ENCODE measurements at regions not wholly inside any gene's neighbourhood (a gene's known extent, or its start where the extent isn't known, plus 50 kb on each side); places are given as distances from the start of the nearest gene placed in this dataset.
"Not testable (repeated sequence)": the region's sequence is repeated elsewhere in the genome, so short reads cannot be mapped to it uniquely, and the experiment has no call there.

DNA sequence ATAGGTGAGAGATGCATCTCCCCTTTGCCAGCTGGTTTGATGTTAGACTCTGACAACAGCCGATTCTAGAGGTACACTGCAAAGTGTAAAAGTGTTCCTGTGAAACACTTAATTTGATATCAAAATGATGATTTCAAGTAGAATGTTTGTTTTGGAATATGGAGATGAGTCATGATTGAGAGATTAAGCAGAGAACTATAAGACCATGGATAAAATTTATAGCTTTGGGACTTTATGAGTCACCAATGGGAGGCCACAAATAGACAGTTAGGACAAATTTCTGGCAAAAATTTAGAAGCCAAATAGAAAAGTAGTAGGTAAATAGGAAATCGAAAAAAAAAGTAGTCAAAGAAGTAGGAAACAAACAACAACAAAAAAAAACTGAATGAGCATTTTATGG is 672.5 kb downstream of the NSUN3 start:
- DNase-seq: no peak

DNA sequence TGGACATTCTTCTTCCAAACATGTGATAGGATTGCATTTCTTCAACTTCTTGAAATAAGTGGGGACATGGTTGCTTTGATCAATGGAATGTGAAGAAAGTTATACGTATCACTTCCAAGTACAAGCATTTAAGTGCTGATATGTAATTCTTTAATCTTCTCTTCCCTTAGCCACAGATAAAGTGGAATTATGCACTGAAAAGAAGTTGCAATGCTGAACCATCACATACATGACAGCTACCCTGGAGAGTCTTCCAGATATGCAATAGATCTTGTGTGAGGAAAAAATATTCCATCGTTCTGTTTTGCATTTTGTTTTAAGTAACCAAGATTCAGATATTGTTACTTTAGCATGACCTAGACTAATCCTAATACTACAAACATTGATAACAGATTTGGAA is 674.3 kb downstream of the NSUN3 start:
- DNase-seq: no peak

DNA sequence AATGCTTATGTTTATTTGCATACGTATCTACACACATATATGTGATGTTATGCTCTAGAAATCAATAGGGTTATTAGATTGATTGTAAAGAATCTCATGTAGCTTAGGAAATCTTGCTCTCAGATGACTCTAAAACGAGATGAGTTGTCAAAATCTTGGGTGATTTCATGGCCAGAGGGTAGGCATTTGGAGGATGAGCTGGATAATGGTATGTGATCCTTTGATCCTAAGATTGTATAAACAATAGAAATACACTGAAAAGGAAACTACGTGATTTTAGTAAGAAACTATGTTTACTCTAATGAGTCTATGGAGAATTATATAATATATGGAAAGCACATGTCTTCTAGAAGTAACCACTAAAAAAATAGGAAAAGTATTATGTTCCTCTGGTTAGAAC is 676.6 kb downstream of the NSUN3 start:
- DNase-seq: no peak

DNA sequence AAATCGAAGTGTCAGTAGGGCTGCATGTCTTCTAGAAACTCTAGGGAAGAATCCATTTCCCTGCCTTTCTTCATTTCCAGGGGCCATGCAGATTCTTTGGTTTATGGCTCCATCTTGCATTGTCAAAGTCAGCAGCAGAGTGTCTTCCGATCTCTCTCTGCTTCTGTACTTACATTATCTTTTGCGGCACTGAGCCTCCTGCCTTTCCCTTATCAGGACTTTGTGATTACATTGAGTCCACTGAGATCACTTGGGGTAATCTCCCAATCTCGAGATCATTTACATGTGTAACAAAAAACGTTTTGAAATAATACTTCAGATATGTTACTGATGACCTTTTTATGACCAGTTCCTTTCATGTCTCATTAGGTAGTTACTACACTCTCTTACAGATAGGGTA is 695.9 kb downstream of the NSUN3 start:
- DNase-seq: no peak

DNA sequence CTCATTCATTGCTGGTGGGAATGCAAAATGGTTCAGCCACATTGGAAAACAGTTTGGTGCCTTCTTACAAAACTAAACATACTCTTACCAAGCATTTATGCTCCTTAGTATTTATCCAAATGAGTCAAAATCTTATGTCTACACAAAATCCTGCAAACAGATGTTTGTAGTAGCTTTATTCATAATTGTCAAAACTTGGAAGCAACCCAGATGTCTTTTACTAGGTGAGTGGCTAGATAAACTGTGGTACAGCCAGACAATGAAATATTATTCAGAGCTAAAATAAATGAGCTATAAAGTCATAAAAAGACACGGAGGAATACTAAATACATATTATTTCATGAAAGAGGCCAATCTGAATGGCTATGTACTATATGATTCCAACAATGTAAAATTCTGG is 709.5 kb downstream of the NSUN3 start:
- DNase-seq: no peak

DNA sequence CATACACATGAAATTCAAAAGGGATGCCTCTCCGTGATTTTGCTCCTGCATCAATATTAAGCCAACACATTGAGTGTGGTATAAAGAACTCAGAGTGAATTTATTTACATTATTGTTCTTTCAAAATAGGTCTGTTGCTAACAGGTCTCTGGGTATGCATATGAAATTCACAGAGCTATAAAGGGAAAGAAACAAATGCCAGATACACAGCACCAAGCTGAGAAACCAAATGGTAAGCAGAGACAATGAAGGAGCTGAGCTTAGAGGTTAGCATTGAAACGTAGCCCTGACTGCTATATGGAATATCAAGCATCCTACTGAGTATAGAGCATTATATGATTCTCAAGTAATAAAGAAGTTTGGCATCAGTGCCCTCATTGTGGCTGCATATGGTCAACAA is 712.9 kb downstream of the NSUN3 start:
- DNase-seq: no peak

DNA sequence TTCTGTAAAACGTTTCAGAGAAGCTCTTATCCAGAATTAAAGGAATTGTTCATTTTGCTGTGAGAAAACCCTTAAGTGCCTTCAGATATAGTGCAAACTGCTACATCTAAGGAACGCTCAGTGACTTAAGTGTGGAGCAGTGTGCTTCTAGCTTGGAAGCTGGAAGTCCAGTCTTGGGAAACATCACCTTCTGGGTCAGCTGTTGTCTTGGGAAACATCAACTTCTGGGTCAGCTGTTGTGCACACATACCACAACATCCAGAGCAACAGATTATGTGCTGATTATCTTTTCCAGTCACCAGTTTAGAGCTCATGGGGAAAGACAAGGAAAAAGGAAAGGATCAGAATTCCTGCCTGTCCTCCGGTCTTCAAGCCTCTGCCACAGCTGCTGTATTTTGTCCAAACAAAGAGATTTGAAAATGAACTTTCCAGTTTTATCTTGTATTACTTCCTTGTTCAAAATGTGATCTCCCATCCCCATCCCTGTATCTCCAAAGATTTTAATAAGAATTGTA is 713.6 kb downstream of the NSUN3 start:
- no peak for DNase-seq

DNA sequence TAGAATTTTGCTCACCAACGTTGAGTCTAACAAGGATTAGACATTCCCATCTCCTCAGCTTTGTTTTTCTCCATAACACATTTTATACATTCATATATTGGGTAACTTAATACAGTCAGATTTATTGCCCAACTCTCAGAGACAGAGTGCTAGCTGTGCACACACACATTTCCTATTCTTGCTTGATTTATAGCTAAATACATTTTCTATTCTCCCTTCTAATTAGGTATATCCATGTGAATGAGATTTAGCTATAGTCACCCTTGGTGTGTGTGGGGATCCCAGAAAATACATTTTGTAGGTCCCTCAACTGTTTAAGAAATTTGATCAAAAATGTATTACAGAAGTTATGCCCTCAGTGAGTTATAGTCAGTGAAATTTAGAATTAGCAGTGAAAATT is 715.4 kb downstream of the NSUN3 start:
- no peak for DNase-seq

DNA sequence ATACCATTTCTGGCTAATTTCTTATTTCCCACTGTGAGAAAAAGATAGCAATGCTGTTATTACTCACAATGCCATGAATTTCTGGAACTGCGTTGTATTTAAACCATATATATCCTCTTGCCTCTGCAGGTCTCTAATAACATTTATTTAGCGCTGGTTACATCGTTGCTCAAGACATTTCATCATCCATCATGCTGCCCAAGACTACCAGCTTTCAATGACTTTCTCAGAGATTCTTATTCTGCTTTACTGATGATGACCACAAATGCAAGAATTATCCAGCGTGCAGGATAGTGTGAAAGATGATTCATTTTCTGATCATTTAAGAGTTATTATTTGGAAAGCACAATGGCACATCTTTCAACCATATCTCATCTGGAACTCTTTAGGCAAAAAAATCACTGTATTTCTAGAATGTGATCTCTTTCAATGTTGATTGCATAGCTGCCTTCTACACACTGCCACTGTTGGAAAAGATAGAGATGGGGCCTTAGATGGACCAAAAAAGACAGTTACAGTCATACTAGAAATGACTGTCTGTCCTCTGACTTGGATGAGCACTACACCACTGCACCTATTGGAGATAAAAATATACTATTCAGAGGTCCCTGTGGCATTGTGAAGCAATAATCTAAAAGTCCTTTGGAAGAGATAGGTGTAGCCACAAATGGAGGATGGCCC is 716.1 kb downstream of the NSUN3 start:
- DNase-seq: no peak

DNA sequence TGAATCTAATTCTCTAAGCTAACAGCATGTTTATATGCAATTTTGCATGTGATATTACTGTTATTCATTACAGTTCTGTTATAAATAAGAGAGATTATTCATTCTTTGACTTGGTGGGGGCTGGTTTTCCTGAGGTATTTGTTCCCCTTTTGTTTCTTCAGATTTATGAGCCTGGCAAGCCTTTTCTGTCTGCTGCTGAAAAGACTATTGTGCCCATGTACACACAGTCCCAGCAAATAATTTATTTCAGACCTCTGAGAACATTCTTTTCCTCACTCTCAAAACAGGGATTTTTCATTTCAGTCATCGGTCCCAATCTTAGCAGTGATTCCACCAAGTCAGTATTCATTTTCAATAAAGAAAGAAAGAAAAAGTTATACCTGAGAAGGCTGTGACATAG is 716.8 kb downstream of the NSUN3 start:
- DNase-seq: no peak

DNA sequence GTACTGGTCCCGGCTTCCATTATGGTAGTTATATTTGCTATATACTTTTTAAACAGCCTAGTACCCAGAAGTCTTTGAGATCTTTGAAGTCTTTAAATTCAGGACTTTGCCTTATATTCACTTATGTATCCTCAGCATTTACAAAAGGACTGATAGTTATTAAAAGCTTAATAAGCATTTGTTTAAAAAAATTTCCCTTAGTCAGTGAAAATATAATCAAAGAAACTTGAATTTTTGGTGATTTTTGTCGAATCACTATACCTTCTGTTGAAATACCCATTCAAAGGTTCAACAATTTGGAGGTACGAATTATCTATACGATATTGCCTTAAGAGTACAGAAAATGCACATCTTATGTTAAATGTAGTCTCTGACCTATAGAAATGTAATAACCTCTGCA is 721.4 kb downstream of the NSUN3 start:
- no peak for DNase-seq

DNA sequence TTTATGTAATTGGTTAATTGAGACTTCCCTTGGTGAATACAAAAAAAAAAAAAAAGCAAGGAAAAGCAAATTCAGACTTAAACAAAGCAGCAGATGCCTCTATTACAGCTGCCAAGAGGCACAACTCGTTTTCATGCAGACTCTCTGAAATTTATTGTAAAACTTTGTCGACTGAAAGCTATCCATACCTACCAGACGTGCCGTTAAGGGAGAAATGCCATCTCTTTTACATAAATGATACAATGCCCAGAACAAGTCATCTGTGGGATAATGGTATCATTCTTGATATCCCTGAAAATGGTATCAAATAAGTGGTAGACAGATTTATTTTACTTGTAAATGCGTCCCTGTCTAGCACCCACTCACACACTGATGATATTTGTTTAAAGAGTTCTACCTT is 724.2 kb downstream of the NSUN3 start:
- DNase-seq: no peak

DNA sequence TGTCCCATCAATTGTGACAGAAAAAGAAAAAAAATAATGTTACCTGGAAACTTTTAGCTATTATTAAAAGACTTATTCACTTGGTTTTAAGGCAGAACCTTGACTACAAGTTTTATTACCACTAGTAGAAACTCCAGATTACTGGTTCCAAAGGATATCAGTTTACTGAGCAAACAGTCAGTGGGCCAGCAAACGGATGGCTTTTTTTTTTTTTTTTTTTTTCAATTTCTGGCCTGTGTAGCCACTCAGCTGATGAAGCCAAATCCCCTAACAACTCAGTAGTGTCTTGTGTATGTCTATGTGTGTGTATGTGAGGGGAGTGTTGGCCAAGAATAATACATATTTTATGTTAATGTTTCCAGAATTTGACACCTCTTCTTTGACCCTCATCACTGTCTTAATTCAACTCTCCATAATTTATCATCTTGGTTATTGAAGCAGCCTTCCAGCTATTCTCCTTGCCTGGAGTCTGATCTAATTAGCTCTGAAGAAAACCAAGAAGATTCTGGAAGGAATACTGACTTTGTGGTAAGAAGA is 724.9 kb downstream of the NSUN3 start:
- DNase-seq: no peak

DNA sequence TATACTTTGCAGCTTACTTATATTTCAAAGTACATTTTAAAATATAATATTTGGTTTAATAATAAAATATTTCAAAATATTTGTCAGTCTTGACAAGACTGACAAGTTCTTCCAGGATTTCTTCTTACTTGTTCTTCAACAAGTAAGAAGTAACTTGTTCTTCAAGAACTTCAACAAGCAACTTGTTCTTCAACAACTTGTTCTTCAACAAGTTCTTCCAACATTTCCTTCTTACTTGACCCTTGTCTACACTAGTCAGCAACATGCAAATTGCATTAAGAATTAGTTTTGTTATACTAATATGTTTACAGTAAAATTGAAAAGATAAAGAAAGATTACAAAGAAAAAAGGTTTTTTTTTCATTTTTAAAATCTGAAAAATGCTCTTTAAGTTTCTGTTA is 731.7 kb downstream of the NSUN3 start:
- no peak for DNase-seq

DNA sequence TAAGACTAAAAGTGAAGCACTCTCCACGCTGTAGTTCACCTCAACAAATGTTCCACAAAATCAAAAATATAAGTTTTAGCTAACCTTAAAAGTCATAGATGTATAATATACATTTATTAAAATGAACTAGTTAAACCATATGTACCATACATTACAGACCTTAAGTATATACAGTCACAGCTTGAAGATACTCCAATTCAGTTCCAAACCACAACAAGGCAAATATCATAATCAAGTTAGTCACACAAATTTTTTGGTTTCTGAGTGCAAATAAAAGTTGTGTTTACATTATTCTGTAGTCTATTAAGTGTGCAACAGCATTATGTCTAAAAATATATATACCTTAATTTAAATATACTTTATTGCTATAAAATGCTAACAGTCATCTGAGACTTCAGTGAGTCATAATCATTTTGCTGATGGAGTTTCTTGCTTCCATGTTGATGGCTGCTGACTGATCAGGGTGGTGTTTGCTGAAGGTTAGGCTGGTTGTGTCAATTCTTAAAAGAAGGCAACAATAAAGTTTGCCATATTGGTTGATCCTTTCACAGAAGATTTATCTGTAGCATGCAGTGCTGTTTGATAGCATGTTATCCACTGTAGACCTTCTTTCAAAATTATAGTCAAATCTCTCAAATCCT is 736.7 kb downstream of the NSUN3 start:
- no peak for DNase-seq

DNA sequence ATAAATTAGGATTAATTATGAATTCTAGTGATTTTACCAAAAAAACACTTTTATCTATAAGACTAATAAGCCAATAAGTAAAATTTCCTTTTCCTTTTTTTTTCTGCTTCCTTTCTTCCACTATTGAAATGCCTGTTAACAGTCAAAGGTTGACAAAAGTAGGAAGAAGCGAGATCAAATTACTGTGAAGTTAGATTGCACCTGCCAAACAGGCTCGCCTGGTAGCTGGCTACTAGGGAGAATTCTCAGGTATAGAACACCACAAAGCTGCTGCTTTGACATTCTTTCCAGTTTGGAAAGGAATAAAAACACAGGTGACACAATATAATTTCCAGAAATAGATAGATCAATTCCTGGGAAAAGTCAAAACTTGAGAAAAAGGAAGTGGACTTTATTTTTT is 749.0 kb downstream of the NSUN3 start:
- DNase-seq: no peak

DNA sequence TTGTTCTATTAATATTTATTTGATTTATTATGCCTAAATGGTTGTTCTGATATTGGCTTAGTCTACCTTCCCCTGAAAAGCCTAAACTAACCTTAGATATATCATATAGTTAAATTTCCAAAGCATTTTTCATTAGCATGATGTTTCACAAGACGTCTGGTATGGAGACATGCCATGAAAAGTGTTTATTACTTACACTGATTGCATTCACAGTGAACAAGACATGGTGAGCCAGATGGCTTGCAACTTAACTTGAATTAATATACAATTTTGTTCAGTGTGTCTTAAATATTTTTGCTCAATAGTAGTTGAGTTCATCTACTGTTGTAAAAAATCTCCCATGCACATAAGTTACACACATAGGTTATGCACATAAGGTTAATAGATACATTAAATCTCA is 758.4 kb downstream of the NSUN3 start:
- no peak for DNase-seq

DNA sequence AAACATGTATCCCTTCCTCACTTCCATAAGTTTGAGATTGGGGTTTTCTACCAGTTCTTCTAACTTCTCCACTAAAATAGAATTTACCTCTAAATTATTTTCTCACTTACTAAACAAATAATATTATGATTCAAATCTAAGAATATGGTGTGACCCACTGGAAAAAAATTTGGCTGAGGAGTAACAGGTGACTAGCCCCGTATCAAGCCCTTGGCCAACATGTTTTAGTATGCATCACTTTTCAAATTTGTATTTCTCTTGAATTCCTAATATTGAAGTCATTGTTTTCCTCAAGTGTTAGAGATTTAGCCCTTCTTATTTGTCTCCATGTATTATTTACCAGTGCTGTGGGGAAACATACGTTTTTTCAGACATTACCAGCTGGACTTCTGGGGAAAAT is 759.4 kb downstream of the NSUN3 start:
- no peak for DNase-seq

DNA sequence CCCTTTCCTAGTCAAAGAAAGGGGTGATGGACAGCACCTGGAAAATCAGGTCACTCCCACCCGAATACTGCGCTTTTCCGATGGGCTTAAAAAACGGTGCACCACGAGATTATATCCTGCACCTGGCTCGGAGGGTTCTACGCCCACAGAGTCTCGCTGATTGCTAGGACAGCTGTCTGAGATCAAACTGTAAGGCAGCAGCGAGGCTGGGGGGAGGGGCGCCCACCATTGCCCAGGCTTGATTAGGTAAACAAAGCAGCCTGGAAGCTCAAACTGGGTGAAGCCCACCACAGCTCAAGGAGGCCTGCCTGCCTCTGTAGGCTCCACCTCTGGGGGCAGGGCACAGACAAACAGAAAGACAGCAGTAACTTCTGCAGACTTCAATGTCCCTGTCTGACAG is 783.4 kb downstream of the NSUN3 start:
- not testable (repeated sequence) for DNase-seq

DNA sequence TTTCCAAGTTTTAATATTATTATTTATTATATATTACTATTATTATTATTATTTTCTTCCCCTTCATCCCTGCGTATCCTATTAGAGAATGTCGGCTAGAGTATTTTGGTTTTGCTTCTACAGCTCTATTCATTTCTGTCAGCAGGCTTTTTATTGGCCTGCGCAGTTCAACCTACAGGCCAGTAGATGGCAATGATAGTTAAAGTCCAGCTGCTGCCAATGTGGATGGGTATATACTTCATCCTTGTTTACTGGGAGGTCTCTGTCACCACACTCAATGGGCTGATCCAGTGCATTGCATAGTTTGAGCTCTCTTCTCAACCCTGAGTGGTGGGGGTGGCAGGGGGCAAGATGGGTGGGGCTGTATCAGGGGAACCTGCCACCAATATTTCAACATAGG is 799.8 kb downstream of the NSUN3 start:
- DNase-seq: no peak

DNA sequence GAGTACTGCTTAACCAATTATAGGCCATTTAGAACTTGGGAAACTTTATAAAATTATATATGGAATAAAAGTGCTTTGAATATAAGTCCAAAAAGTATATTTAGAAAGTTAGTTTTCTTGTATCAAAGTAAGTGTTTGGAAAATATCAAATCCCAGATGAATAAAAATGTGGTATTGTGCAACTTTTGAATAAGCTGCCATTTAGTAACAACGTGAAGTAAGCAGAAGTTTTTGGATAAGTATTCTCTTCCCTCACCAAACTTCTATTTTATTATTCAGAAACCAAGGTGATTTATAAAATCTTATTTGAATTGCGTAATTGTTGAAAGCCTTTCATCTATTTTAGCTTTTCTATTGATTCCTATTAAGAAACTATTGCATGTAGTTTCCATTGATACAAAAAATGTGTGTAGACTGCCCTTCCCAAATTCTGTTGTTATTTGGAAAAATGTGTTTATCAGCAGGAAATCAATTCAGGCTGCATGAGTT is 806.2 kb downstream of the NSUN3 start:
- no peak for DNase-seq

DNA sequence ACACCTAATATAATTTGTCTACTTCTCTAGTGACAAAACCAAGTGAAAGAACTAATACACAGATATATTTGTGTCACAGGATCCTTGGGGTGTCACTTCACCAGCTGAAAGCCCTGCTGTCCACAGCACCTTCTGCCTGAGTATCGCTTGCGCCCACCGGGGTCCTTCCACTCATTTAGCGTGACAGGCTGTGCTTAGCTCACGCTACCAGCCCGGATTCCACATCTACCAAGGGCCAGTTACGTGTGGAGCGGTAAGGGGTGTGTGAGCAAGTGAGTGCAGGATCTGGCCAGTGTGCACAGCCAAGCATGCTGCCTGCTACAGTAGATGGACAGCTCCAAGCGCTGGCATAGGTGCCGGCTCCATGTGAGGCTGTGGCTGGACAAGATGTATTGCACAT is 810.9 kb downstream of the NSUN3 start:
- no peak for DNase-seq

DNA sequence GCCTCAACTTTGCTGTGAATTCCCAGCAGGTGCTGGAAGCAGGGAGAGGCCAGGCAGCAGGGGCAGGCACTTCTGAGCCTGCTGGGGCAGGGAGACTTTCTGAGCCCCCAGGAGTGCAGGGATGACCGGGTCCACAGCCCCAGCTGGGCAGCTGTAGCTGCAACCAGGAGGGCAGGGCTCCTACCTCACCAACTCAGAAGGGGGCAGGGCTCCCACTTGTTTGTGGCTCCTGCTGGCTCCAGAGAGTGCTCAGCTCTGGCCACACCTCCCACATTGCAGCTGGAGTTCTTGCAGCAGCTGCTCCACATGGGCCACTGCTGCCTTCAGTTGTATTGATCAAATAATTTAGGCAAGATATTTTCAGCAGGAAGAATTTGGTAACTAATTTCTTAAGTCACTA is 812.3 kb downstream of the NSUN3 start:
- no peak for DNase-seq

DNA sequence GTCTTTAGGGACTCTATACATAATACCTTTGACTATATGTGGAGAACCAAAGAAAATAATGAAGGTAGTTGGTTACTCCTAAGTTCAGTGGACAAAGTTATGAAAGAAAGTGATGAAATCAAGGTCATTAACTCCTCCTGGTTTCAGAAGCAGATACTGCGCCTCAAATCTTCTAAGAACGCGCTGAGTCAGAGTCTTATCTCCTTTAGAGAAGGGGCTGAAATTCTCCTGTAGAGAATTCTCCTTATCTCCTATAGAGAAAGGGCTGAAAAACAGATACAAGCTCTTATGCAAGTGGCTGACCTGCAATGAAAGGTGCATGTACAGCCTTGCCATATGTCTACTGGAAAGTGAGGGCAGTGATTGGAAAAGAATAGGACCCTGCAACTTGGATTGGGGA is 824.2 kb downstream of the NSUN3 start:
- no peak for DNase-seq

DNA sequence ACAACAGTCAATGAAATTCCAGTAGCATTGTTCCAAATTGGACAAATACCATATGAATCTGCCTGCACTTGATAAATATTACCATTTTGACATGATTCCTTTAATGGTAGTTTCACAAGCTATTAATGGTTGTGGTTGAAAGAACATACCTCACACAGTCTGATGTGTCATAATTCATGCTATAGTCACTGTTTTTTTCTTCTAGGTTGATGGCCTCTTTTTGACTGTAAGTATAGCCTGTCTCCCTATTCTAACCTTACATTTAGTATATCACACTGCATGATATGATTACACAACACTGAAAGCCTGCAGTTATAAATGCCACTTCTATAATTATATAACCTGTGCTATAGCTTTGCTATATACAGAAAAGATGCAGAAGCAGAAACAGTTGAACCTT is 834.1 kb downstream of the NSUN3 start:
- DNase-seq: peak; percentile 48
